HepG2 (cell line): ENCODE measurements at regions not wholly inside any gene's neighbourhood (a gene's known extent, or its start where the extent isn't known, plus 50 kb on each side); places are given as distances from the start of the nearest gene placed in this dataset.

Experiments
- ATAC-seq: fragments of 200-7000 bp; cut with Tn5 transposase; 3 replicates; pipeline ENCODE4 v1.9.1; 2020; ENCODE audit warnings: mild to moderate bottlenecking, moderate library complexity
- BruUV-seq: library from RNA; stranded (reverse); fragments of 400-500 nt; replicated peaks from 2 replicates; lab custom pipeline; 2021; lab: Mats Ljungman, UMichigan
- CTCF ChIA-PET: fragments of 300-600 bp; formaldehyde crosslinking; extraction: SDS; loops from one replicate; lab custom pipeline; 2021; ENCODE audit warnings: low total read pairs, inconsistent platforms, low intra/inter-chr PET ratio; lab: Yijun Ruan, JAX
- POLR2A ChIA-PET: fragments of 350-600 bp; sonication (Branson Sonifier 250); formaldehyde crosslinking; loops from one replicate; lab custom pipeline; 2020; ENCODE audit warnings: antibody characterized with exemption, inconsistent platforms; lab: Yijun Ruan, JAX
- DNase-seq: peaks from one replicate; pipeline ENCODE4 v3.0.0-alpha.2; 2015; ENCODE audit warnings: low spot score
- FAIRE-seq: peaks from 3 replicates; lab custom pipeline; 2011; peaks lifted over from hg19 to GRCh38; lab: Jason Lieb, UNC
- H2AFZ ChIP-seq: one replicate; pipeline ENCODE4 v1.6.1; 2011; ENCODE audit warnings: low read length, inconsistent platforms
- H3K27ac ChIP-seq: fragments of 300-600 bp; 3 replicates; pipeline ENCODE4 v1.8.0; 2011; ENCODE audit warnings: mixed run types, mild to moderate bottlenecking, mixed read lengths, low read length, inconsistent platforms; ENCODE audit not compliant: insufficient read depth; ENCODE audit errors: extremely low read length
- H3K27me3 ChIP-seq, 2 experiments: fragments of 200-600 bp in 1 of 2; 2 replicates in 1 of 2; 3 replicates in 1 of 2; pipeline versions ENCODE4 v1.6.0 to v1.8.0; 2011; ENCODE audit warnings: low read length in 2 of 2, mild to moderate bottlenecking in 2 of 2, moderate library complexity in 2 of 2, inconsistent platforms in 1 of 2; ENCODE audit not compliant: insufficient read depth in 2 of 2, control insufficient read depth in 1 of 2
- H3K36me3 ChIP-seq, 2 experiments: fragments of 200-600 bp in 1 of 2; replicated peaks in 1 of 2; 2 replicates in 1 of 2; 3 replicates in 1 of 2; pipeline versions ENCODE4 v1.5.1 to v1.8.0; 2011; ENCODE audit warnings: low read length in 2 of 2, inconsistent platforms in 1 of 2; ENCODE audit not compliant: insufficient read depth in 2 of 2, control insufficient read depth in 1 of 2
- H3K4me1 ChIP-seq: 2 replicates; pipeline ENCODE4 v1.5.1; 2012; ENCODE audit warnings: low read length, inconsistent platforms; ENCODE audit not compliant: insufficient read depth
- H3K4me2 ChIP-seq: 2 replicates; pipeline ENCODE4 v1.6.0; 2011; ENCODE audit warnings: low read depth, low read length, inconsistent platforms
- H3K4me3 ChIP-seq, 3 experiments: fragments of 200-600 bp in 1 of 3; sonication (generic), shearing (Covaris generic) in 1 of 3; replicated peaks in 1 of 3; 2 replicates each; pipeline ENCODE4 v1.5.1; 2011 to 2016; ENCODE audit warnings: low read length in 3 of 3, inconsistent platforms in 2 of 3, low read depth in 2 of 3, mild to moderate bottlenecking in 2 of 3, control low read depth in 1 of 3, mixed read lengths in 1 of 3; ENCODE audit not compliant: insufficient read depth in 1 of 3
- H3K79me2 ChIP-seq: one replicate; pipeline ENCODE4 v1.6.1; 2011; ENCODE audit warnings: low read length, inconsistent platforms; ENCODE audit not compliant: insufficient read depth
- H3K9ac ChIP-seq: 2 replicates; pipeline ENCODE4 v1.6.0; 2011; ENCODE audit warnings: mild to moderate bottlenecking, low read depth, low read length, inconsistent platforms; ENCODE audit not compliant: insufficient read depth
- H3K9me3 ChIP-seq: 2 replicates; pipeline ENCODE4 v1.5.1; 2012; ENCODE audit warnings: mild to moderate bottlenecking, low read length
- H4K20me1 ChIP-seq: 2 replicates; pipeline ENCODE4 v1.6.0; 2011; ENCODE audit warnings: inconsistent platforms, mild to moderate bottlenecking, low read length, moderate library complexity; ENCODE audit not compliant: insufficient read depth
- ADNP ChIP-seq: sonication (generic); formaldehyde crosslinking; IDR thresholded peaks from 2 replicates; pipeline ENCODE4 v1.4.0; 2020; ENCODE audit warnings: missing genetic modification reagents
- AHR ChIP-seq: IDR thresholded peaks from 2 replicates; pipeline ENCODE4 v1.6.1; 2018; ENCODE audit warnings: missing genetic modification reagents, missing compliant biosample characterization
- CBX2 ChIP-seq, 2 experiments: fragments of 200-600 bp in 1 of 2; sonication (generic); formaldehyde crosslinking in 1 of 2; IDR thresholded peaks; 2 replicates each; pipeline versions ENCODE4 v1.7.0 to v1.8.1; 2018 to 2022; ENCODE audit warnings: low read depth in 2 of 2, low read length in 1 of 2, mild to moderate bottlenecking in 1 of 2, missing genetic modification reagents in 1 of 2
- KDM5A ChIP-seq: fragments of 200-600 bp; sonication (generic); IDR thresholded peaks from 2 replicates; pipeline ENCODE4 v1.7.0; 2018; ENCODE audit warnings: antibody characterized with exemption, mild to moderate bottlenecking, low read length, borderline replicate concordance
- MTF2 ChIP-seq: sonication (generic); formaldehyde crosslinking; IDR thresholded peaks from 2 replicates; pipeline ENCODE4 v1.5.0; 2020; ENCODE audit warnings: missing genetic modification reagents, borderline replicate concordance
- PAWR ChIP-seq: sonication (generic); formaldehyde crosslinking; IDR thresholded peaks from 2 replicates; pipeline ENCODE4 v1.4.0; 2020; ENCODE audit warnings: missing genetic modification reagents, mild to moderate bottlenecking, borderline replicate concordance
- SIN3B ChIP-seq: fragments of 150-350 bp; IDR thresholded peaks from 2 replicates; pipeline ENCODE4 v1.6.1; 2014; ENCODE audit warnings: low read length
- TCF7 ChIP-seq: sonication (generic); IDR thresholded peaks from 2 replicates; pipeline ENCODE4 v1.6.1; 2016; ENCODE audit warnings: antibody characterized with exemption, low read depth
- TP53 ChIP-seq: sonication (generic); formaldehyde crosslinking; conservative IDR thresholded peaks from 2 replicates; pipeline ENCODE4 v1.4.0; 2020; ENCODE audit warnings: missing genetic modification reagents
- ZNF572 ChIP-seq: sonication (generic); formaldehyde crosslinking; IDR thresholded peaks from 2 replicates; pipeline ENCODE4 v1.5.1; 2020; ENCODE audit warnings: mild to moderate bottlenecking, missing genetic modification reagents
- ZSCAN21 ChIP-seq: sonication (generic); formaldehyde crosslinking; IDR thresholded peaks from 2 replicates; pipeline ENCODE4 v1.8.0; 2022; ENCODE audit warnings: mild to moderate bottlenecking, missing genetic modification reagents, moderate library complexity, borderline replicate concordance
- WGBS: methylation state at CpG from one replicate; pipeline ENCODE4 v1.1.6; 2017; ENCODE audit warnings: low lambda C conversion rate; 5-methylcytosine and 5-hydroxymethylcytosine counted together
- in situ Hi-C: cut with HindIII; loops from 2 replicates; pipeline ENCODE4 v1.10.0; 2017; ENCODE audit warnings: low pct_unique_long_range_greater_than_20kb; ENCODE audit not compliant: extremely low pct_ligation_motif_present
- intact Hi-C: fragments of 100-400 bp; cut with micrococcal nuclease; formaldehyde crosslinking; loops from one replicate; pipeline ENCODE4 v1.10.0; 2022; ENCODE audit not compliant: unreplicated experiment
- TF ChIP-seq, protein P1 (sequence below): sonication (generic); formaldehyde crosslinking; IDR thresholded peaks from 2 replicates; pipeline ENCODE4 v1.4.0; 2020; ENCODE audit warnings: mild to moderate bottlenecking, missing genetic modification reagents
- TF ChIP-seq, protein P2 (sequence below): sonication (generic); formaldehyde crosslinking; conservative IDR thresholded peaks from 2 replicates; pipeline ENCODE4 v1.4.0; 2020; ENCODE audit warnings: missing genetic modification reagents
- TF ChIP-seq, protein P3 (sequence below): sonication (generic); formaldehyde crosslinking; IDR thresholded peaks from 2 replicates; pipeline ENCODE4 v1.4.0; 2020; ENCODE audit warnings: missing genetic modification reagents

DNA sequence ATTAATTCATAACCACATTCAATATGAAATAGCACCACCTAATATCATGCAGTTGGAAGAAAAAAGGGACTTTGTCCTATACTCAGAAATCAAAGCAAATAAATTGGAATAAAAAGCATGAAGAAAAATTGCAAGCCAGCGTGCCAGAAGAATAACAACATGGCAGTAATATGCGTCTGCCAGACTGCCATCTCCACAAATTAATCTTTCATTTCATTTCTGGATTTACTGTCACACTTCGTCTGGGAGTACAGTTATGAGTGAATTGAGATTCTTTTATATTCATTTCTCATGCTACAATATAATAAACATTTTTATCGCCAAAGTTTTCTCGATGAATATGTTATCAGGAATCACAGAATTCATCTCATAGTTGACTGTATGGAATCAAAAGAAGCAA, 1327.7 kb upstream of the SEL1L start:
- Histone ChIP-seq H3K9me3 (peaks cover 57% of the 10 kb centered on the region), H3K27me3 (no peaks in the 10 kb centered on the region), H3K4me1 (no peaks in the 10 kb centered on the region), H3K27ac (no peak overlapping the region), H2AFZ (no peak overlapping the region), H3K36me3 (no peaks in the 10 kb centered on the region), H3K4me2 (no peak overlapping the region), H3K9ac (no peak overlapping the region), H3K4me3 (no peak overlapping the region), H3K79me2 (no peaks in the 10 kb centered on the region), H4K20me1 (no peaks in the 10 kb centered on the region)
- TF ChIP-seq ZNF572 (CRISPR knock-in tag), result no peak
- no peak for TF ChIP-seq SIN3B
- TF ChIP-seq PAWR (CRISPR knock-in tag), result no peak
- TF ChIP-seq, protein P1, sequence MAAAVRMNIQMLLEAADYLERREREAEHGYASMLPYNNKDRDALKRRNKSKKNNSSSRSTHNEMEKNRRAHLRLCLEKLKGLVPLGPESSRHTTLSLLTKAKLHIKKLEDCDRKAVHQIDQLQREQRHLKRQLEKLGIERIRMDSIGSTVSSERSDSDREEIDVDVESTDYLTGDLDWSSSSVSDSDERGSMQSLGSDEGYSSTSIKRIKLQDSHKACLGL (CRISPR knock-in tag), result no peak
- TF ChIP-seq, protein P2, sequence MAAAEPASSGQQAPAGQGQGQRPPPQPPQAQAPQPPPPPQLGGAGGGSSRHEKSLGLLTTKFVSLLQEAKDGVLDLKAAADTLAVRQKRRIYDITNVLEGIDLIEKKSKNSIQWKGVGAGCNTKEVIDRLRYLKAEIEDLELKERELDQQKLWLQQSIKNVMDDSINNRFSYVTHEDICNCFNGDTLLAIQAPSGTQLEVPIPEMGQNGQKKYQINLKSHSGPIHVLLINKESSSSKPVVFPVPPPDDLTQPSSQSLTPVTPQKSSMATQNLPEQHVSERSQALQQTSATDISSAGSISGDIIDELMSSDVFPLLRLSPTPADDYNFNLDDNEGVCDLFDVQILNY (CRISPR knock-in tag), result no peak
- TF ChIP-seq ADNP, result no peak
- no peak for TF ChIP-seq CBX2 (IDR thresholded peaks at IDR 0.05; ENCODE audit: low read depth, low read length)
- TF ChIP-seq CBX2 (CRISPR knock-in tag; IDR thresholded peaks at IDR 0.05; ENCODE audit: low read depth), result no peak
- TF ChIP-seq, protein P3, sequence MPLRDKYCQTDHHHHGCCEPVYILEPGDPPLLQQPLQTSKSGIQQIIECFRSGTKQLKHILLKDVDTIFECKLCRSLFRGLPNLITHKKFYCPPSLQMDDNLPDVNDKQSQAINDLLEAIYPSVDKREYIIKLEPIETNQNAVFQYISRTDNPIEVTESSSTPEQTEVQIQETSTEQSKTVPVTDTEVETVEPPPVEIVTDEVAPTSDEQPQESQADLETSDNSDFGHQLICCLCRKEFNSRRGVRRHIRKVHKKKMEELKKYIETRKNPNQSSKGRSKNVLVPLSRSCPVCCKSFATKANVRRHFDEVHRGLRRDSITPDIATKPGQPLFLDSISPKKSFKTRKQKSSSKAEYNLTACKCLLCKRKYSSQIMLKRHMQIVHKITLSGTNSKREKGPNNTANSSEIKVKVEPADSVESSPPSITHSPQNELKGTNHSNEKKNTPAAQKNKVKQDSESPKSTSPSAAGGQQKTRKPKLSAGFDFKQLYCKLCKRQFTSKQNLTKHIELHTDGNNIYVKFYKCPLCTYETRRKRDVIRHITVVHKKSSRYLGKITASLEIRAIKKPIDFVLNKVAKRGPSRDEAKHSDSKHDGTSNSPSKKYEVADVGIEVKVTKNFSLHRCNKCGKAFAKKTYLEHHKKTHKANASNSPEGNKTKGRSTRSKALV (CRISPR knock-in tag), result no peak
- TF ChIP-seq TP53 (CRISPR knock-in tag), result no peak
- no peak for TF ChIP-seq KDM5A
- no peak for TF ChIP-seq TCF7
- TF ChIP-seq AHR (CRISPR knock-in tag), result no peak
- no peak for TF ChIP-seq MTF2 (CRISPR knock-in tag)
- no peak for TF ChIP-seq ZSCAN21 (CRISPR knock-in tag)
- 33% methylated on average over 5 of the region's 5 CpGs for WGBS
- POLR2A ChIA-PET, result no interaction called here
- intact Hi-C loops (no loop called here), in situ Hi-C loops (no loop called here)
- DNase-seq, result no peak
- FAIRE-seq, result no peak
- ATAC-seq, result no peak
- BruUV-seq, result no TSS peak
- CTCF ChIA-PET, result no interaction called here
